Mesenchymal stem cell (in vitro differentiated cells and primary cell): ENCODE measurements at regions not wholly inside any gene's neighbourhood (a gene's known extent, or its start where the extent isn't known, plus 50 kb on each side); places are given as distances from the start of the nearest gene placed in this dataset.

Source experiments
- DNase-seq: peaks from one replicate; pipeline ENCODE4 v3.0.0-alpha.2; 2013
- H2AFZ ChIP-seq: one replicate; pipeline ENCODE4 v1.6.1; 2013; ENCODE audit warnings: low read depth, mild to moderate bottlenecking, control low read depth, inconsistent platforms, low read length, moderate library complexity
- H2AK5ac ChIP-seq: 2 replicates; pipeline ENCODE4 v1.6.1; 2013; ENCODE audit warnings: low read length, moderate library complexity, mild to moderate bottlenecking, inconsistent platforms; ENCODE audit not compliant: severe bottlenecking
- H2BK120ac ChIP-seq: one replicate; pipeline ENCODE4 v1.6.1; 2013; ENCODE audit warnings: low read depth, mild to moderate bottlenecking, inconsistent platforms, low read length, moderate library complexity
- H2BK12ac ChIP-seq, 2 experiments: one replicate each; pipeline ENCODE4 v1.6.1; 2013; ENCODE audit warnings: inconsistent platforms in 2 of 2, low read length in 2 of 2, mild to moderate bottlenecking in 2 of 2, moderate library complexity in 2 of 2, control low read depth in 1 of 2
- H2BK15ac ChIP-seq: one replicate; pipeline ENCODE4 v1.6.1; 2013; ENCODE audit warnings: mild to moderate bottlenecking, low read depth, inconsistent platforms; ENCODE audit not compliant: poor library complexity, severe bottlenecking
- H2BK5ac ChIP-seq: 2 replicates; pipeline ENCODE4 v1.6.1; 2013; ENCODE audit warnings: low read depth, mild to moderate bottlenecking, low read length, control low read depth, inconsistent platforms; ENCODE audit not compliant: poor library complexity, severe bottlenecking
- H3K14ac ChIP-seq, 2 experiments: one replicate each; pipeline ENCODE4 v1.6.1; 2013; ENCODE audit warnings: inconsistent platforms in 2 of 2, low read length in 2 of 2, control low read depth in 1 of 2, mild to moderate bottlenecking in 1 of 2, moderate library complexity in 1 of 2
- H3K18ac ChIP-seq, 2 experiments: one replicate each; pipeline ENCODE4 v1.6.1; 2013; ENCODE audit warnings: inconsistent platforms in 2 of 2, low read length in 2 of 2, control low read depth in 1 of 2, low read depth in 1 of 2, mild to moderate bottlenecking in 1 of 2
- H3K23ac ChIP-seq, 2 experiments: one replicate each; pipeline ENCODE4 v1.6.1; 2013; ENCODE audit warnings: inconsistent platforms in 2 of 2, low read length in 2 of 2, mild to moderate bottlenecking in 2 of 2, moderate library complexity in 2 of 2, control low read depth in 1 of 2
- H3K27ac ChIP-seq: 2 replicates; pipeline ENCODE4 v1.5.1; 2013; ENCODE audit warnings: mild to moderate bottlenecking, moderate library complexity, low read length, control low read depth, inconsistent platforms; ENCODE audit not compliant: poor library complexity, severe bottlenecking
- H3K27me3 ChIP-seq, 2 experiments: 2 replicates each; pipeline versions ENCODE4 v1.6.1 to v1.7.0; 2013; ENCODE audit warnings: low read length in 2 of 2, mild to moderate bottlenecking in 2 of 2, moderate library complexity in 2 of 2, control low read depth in 1 of 2, inconsistent platforms in 1 of 2; ENCODE audit not compliant: control insufficient read depth in 1 of 2, insufficient read depth in 1 of 2
- H3K36me3 ChIP-seq, 2 experiments: 2 replicates each; pipeline versions ENCODE4 v1.6.1 to v1.7.0; 2013; ENCODE audit warnings: low read length in 2 of 2, control low read depth in 1 of 2, inconsistent platforms in 1 of 2, low read depth in 1 of 2, mild to moderate bottlenecking in 1 of 2; ENCODE audit not compliant: insufficient read depth in 2 of 2, control insufficient read depth in 1 of 2
- H3K4ac ChIP-seq, 2 experiments: one replicate each; pipeline ENCODE4 v1.6.1; 2013; ENCODE audit warnings: inconsistent platforms in 2 of 2, low read length in 2 of 2, mild to moderate bottlenecking in 2 of 2, moderate library complexity in 2 of 2, control low read depth in 1 of 2, low read depth in 1 of 2
- H3K4me1 ChIP-seq: 2 replicates; pipeline ENCODE4 v1.6.1; 2013; ENCODE audit warnings: low read depth, low read length, control low read depth; ENCODE audit not compliant: control insufficient read depth, insufficient read depth
- H3K4me2 ChIP-seq: 2 replicates; pipeline ENCODE4 v1.6.1; 2013; ENCODE audit warnings: low read length, mild to moderate bottlenecking, inconsistent platforms; ENCODE audit not compliant: poor library complexity, severe bottlenecking
- H3K4me3 ChIP-seq, 2 experiments: 2 replicates each; pipeline versions ENCODE4 v1.5.1 to v1.7.0; 2013; ENCODE audit warnings: low read length in 2 of 2, mild to moderate bottlenecking in 2 of 2, control low read depth in 1 of 2, low read depth in 1 of 2; ENCODE audit not compliant: insufficient read depth in 1 of 2
- H3K79me1 ChIP-seq: replicated peaks from 2 replicates; pipeline ENCODE4 v1.6.1; 2013; ENCODE audit warnings: mild to moderate bottlenecking, control low read depth, low read length, inconsistent platforms; ENCODE audit not compliant: poor library complexity, severe bottlenecking
- H3K9ac ChIP-seq: 2 replicates; pipeline ENCODE4 v1.7.0; 2013; ENCODE audit warnings: mild to moderate bottlenecking, low read length, moderate library complexity
- H3K9me3 ChIP-seq: 2 replicates; pipeline ENCODE4 v1.7.0; 2013; ENCODE audit warnings: mild to moderate bottlenecking, low read length; ENCODE audit not compliant: control insufficient read depth
- H4K8ac ChIP-seq: one replicate; pipeline ENCODE4 v1.6.1; 2013; ENCODE audit warnings: inconsistent platforms, mild to moderate bottlenecking, low read length, moderate library complexity
- H4K91ac ChIP-seq: one replicate; pipeline ENCODE4 v1.6.1; 2013; ENCODE audit warnings: mild to moderate bottlenecking, low read length, inconsistent platforms
- WGBS: methylation state at CpG from one replicate; pipeline ENCODE4 v1.1.7; 2013; ENCODE audit warnings: mixed read lengths; 5-methylcytosine and 5-hydroxymethylcytosine counted together

GRCh38 chr4:62398318-62398717 lies 1198.2 kb downstream of the ADGRL3 start:
- no peak overlapping the region for H2BK5ac ChIP-seq
- H3K4me1 ChIP-seq = no peaks in the 10 kb centered on the region
- H2BK120ac ChIP-seq = no peak overlapping the region
- no peaks in the 10 kb centered on the region for H3K79me1 ChIP-seq
- no peak overlapping the region for H4K8ac ChIP-seq
- H3K36me3 ChIP-seq = no peaks in the 10 kb centered on the region
- no peak overlapping the region for H3K23ac ChIP-seq
- no peak for DNase-seq
- H3K18ac ChIP-seq = no peak overlapping the region
- H2AK5ac ChIP-seq = no peak overlapping the region
- H3K27ac ChIP-seq = no peak overlapping the region
- H4K91ac ChIP-seq = no peak overlapping the region
- no peaks in the 10 kb centered on the region for H3K27me3 ChIP-seq
- H3K4me3 ChIP-seq = no peak overlapping the region
- H2AFZ ChIP-seq = no peak overlapping the region
- 86% methylated on average over 3 of the region's 3 CpGs for WGBS
- no peak overlapping the region for H3K14ac ChIP-seq
- no peak overlapping the region for H2BK12ac ChIP-seq
- no peaks in the 10 kb centered on the region for H3K9me3 ChIP-seq
- H3K4me2 ChIP-seq = no peak overlapping the region
- no peak overlapping the region for H3K9ac ChIP-seq
- no peak overlapping the region for H2BK15ac ChIP-seq
- no peak overlapping the region for H3K4ac ChIP-seq

- no peak overlapping the region for H3K4me2 ChIP-seq
- no peak overlapping the region for H2BK12ac ChIP-seq
- no peak overlapping the region for H3K27ac ChIP-seq
- H2BK5ac ChIP-seq = no peak overlapping the region
- no peaks in the 10 kb centered on the region for H3K4me1 ChIP-seq
- H4K8ac ChIP-seq = no peak overlapping the region
- no peak overlapping the region for H2BK120ac ChIP-seq
- H3K79me1 ChIP-seq = no peaks in the 10 kb centered on the region
- no peak overlapping the region for H3K18ac ChIP-seq
- H2AFZ ChIP-seq = no peak overlapping the region
- H3K27me3 ChIP-seq = no peaks in the 10 kb centered on the region
- H3K23ac ChIP-seq = no peak overlapping the region
- no peak overlapping the region for H3K4me3 ChIP-seq
- H3K36me3 ChIP-seq = no peaks in the 10 kb centered on the region
- H2AK5ac ChIP-seq = no peak overlapping the region
- no peaks in the 10 kb centered on the region for H3K9me3 ChIP-seq
- H3K14ac ChIP-seq = no peak overlapping the region
- H4K91ac ChIP-seq = no peak overlapping the region
- H3K4ac ChIP-seq = no peak overlapping the region
- no peak for DNase-seq
- H2BK15ac ChIP-seq = no peak overlapping the region
- no CpG with 5 or more reads among the region's 1 CpG for WGBS
- H3K9ac ChIP-seq = no peak overlapping the region
Observed at GRCh38 chr4:62394766-62395165, 1194.6 kb downstream of the ADGRL3 start.

GRCh38 chr4:62387808-62388207 lies 1187.7 kb downstream of the ADGRL3 start:
- H3K4me3 ChIP-seq = no peak overlapping the region
- H3K4me2 ChIP-seq = no peak overlapping the region
- no peaks in the 10 kb centered on the region for H3K9me3 ChIP-seq
- H3K14ac ChIP-seq = no peak overlapping the region
- no peak overlapping the region for H2BK15ac ChIP-seq
- no peaks in the 10 kb centered on the region for H3K36me3 ChIP-seq
- no peaks in the 10 kb centered on the region for H3K79me1 ChIP-seq
- no peak overlapping the region for H3K27ac ChIP-seq
- no peak overlapping the region for H2BK12ac ChIP-seq
- H4K91ac ChIP-seq = no peak overlapping the region
- no peak for DNase-seq
- H2AFZ ChIP-seq = no peak overlapping the region
- 85% methylated on average over 1 of the region's 3 CpGs for WGBS
- H3K18ac ChIP-seq = no peak overlapping the region
- H3K4me1 ChIP-seq = no peaks in the 10 kb centered on the region
- H3K9ac ChIP-seq = no peak overlapping the region
- no peak overlapping the region for H2BK120ac ChIP-seq
- H3K4ac ChIP-seq = no peak overlapping the region
- no peaks in the 10 kb centered on the region for H3K27me3 ChIP-seq
- H2BK5ac ChIP-seq = no peak overlapping the region
- H3K23ac ChIP-seq = no peak overlapping the region
- H2AK5ac ChIP-seq = no peak overlapping the region
- no peak overlapping the region for H4K8ac ChIP-seq

- Histone ChIP-seq H3K36me3 (no peaks in the 10 kb centered on the region), H3K14ac (no peak overlapping the region), H2BK5ac (no peak overlapping the region), H3K27ac (no peak overlapping the region), H3K4me2 (no peak overlapping the region), H3K18ac (no peak overlapping the region), H3K23ac (no peak overlapping the region), H3K4me3 (no peak overlapping the region), H4K91ac (no peak overlapping the region), H2BK12ac (no peak overlapping the region), H3K9ac (no peak overlapping the region), H2AFZ (no peak overlapping the region), H2BK15ac (no peak overlapping the region), H3K9me3 (no peaks in the 10 kb centered on the region), H4K8ac (no peak overlapping the region), H3K27me3 (no peaks in the 10 kb centered on the region), H3K4ac (no peak overlapping the region), H2BK120ac (no peak overlapping the region), H3K4me1 (no peaks in the 10 kb centered on the region), H3K79me1 (no peaks in the 10 kb centered on the region), H2AK5ac (no peak overlapping the region)
- DNase-seq = no peak
Observed at GRCh38 chr4:62377700-62378099, 1177.6 kb downstream of the ADGRL3 start.
